GM21737 (cell line): ENCODE measurements at regions not wholly inside any gene's neighbourhood (a gene's known extent, or its start where the extent isn't known, plus 50 kb on each side); places are given as distances from the start of the nearest gene placed in this dataset.

Experiments
- ATAC-seq: cut with Tn5 transposase; IDR thresholded peaks from one replicate; pipeline ENCODE4 v1.9.1; 2021; ENCODE audit warnings: mild to moderate bottlenecking, moderate library complexity; ENCODE audit not compliant: unreplicated experiment

GRCh38 chr13:72039126-72039525 lies 172.1 kb upstream of the DACH1 start:
- ATAC-seq: no peak

GRCh38 chr13:72029981-72030380 lies 163.0 kb upstream of the DACH1 start:
- ATAC-seq: no peak

- no peak for ATAC-seq
These were observed 158.8 kb upstream of the DACH1 start for GRCh38 chr13:72025836-72026235.

- no peak for ATAC-seq
These were observed 156.9 kb upstream of the DACH1 start for GRCh38 chr13:72023895-72024294.

- ATAC-seq: no peak
These were observed 138.5 kb upstream of the DACH1 start for GRCh38 chr13:72005455-72005854.

- ATAC-seq: no peak
These were observed 137.9 kb upstream of the DACH1 start for GRCh38 chr13:72004784-72005374.

GRCh38 chr13:72004246-72004645 lies 137.2 kb upstream of the DACH1 start:
- ATAC-seq: no peak

GRCh38 chr13:71998223-71998622 lies 131.2 kb upstream of the DACH1 start:
- no peak for ATAC-seq

- ATAC-seq: no peak
These were observed 112.6 kb upstream of the DACH1 start for GRCh38 chr13:71979616-71980015.

- ATAC-seq: no peak
These were observed 110.0 kb upstream of the DACH1 start for GRCh38 chr13:71977028-71977427.

- ATAC-seq: no peak
These were observed 101.0 kb upstream of the DACH1 start for GRCh38 chr13:71967990-71968389.

- no peak for ATAC-seq
These were observed 97.6 kb upstream of the DACH1 start for GRCh38 chr13:71964491-71965100.

- ATAC-seq: no peak
These were observed 95.7 kb upstream of the DACH1 start for GRCh38 chr13:71962735-71963134.

GRCh38 chr13:71962126-71962525 lies 95.1 kb upstream of the DACH1 start:
- no peak for ATAC-seq

GRCh38 chr13:71949441-71949840 lies 82.4 kb upstream of the DACH1 start:
- ATAC-seq: no peak

- ATAC-seq: no peak
These were observed 72.2 kb upstream of the DACH1 start for GRCh38 chr13:71939186-71939585.

GRCh38 chr13:71935166-71935840 lies 68.3 kb upstream of the DACH1 start:
- ATAC-seq: no peak

- no peak for ATAC-seq
These were observed 57.9 kb upstream of the DACH1 start for GRCh38 chr13:71924931-71925330.

GRCh38 chr13:71922194-71922593 lies 55.2 kb upstream of the DACH1 start:
- ATAC-seq: no peak
